ENCODE measurements at regions not wholly inside any gene's neighbourhood (a gene's known extent, or its start where the extent isn't known, plus 50 kb on each side); places are given as distances from the start of the nearest gene placed in this dataset.

- Histone ChIP-seq H3K4me1 (ENCODE audit: insufficient read depth, low read length, poor library complexity, severe bottlenecking) (no peaks in the 10 kb centered on the region), H3K4me3 (ENCODE audit: low read depth, low read length, poor library complexity, severe bottlenecking) (no peak overlapping the region), H3K36me3 (ENCODE audit: insufficient read depth, low read length, poor library complexity, severe bottlenecking) (no peaks in the 10 kb centered on the region), H3K27ac (ENCODE audit: low read depth, low read length, poor library complexity, severe bottlenecking) (no peak overlapping the region), H3K9me3 (ENCODE audit: low read depth, low read length, poor library complexity, severe bottlenecking) (no peaks in the 10 kb centered on the region), H3K27me3 (replicated peaks; ENCODE audit: insufficient read depth, low read depth, low read length, poor library complexity) (no peaks in the 10 kb centered on the region)
- intact Hi-C loops (cut with micrococcal nuclease; ENCODE audit: unreplicated experiment): no loop called here
- ChIA-PET CTCF (no interaction called here), POLR2A (ENCODE audit: low non-redundant PET) (no interaction called here)
- TF ChIP-seq CTCF (conservative IDR thresholded peaks at IDR 0.05; ENCODE audit: low read depth, low read length) (no peak), EZH2 (IDR thresholded peaks at IDR 0.05; ENCODE audit: borderline replicate concordance, low read depth, low read length, poor library complexity, severe bottlenecking) (no peak)
- DNase-seq (ENCODE audit: low spot score): no peak
- no TSS peak for BruUV-seq (replicated peaks)
Measured at GRCh38 chr7:69358163-69358821, 240.0 kb upstream of the AUTS2 start.

GRCh38 chr7:69359003-69359700 is 239.1 kb upstream of the AUTS2 start:
- no peak for DNase-seq (ENCODE audit: low spot score)
- H3K36me3 ChIP-seq (ENCODE audit: insufficient read depth, low read length, poor library complexity, severe bottlenecking): no peaks in the 10 kb centered on the region
- no peaks in the 10 kb centered on the region for H3K27me3 ChIP-seq (replicated peaks; ENCODE audit: insufficient read depth, low read depth, low read length, poor library complexity)
- no TSS peak for BruUV-seq (replicated peaks)
- CTCF ChIA-PET: no interaction called here
- TF ChIP-seq EZH2 (IDR thresholded peaks at IDR 0.05; ENCODE audit: borderline replicate concordance, low read depth, low read length, poor library complexity, severe bottlenecking): no peak
- TF ChIP-seq CTCF (conservative IDR thresholded peaks at IDR 0.05; ENCODE audit: low read depth, low read length): no peak
- intact Hi-C loops (cut with micrococcal nuclease; ENCODE audit: unreplicated experiment): no loop called here
- no peak overlapping the region for H3K27ac ChIP-seq (ENCODE audit: low read depth, low read length, poor library complexity, severe bottlenecking)
- H3K9me3 ChIP-seq (ENCODE audit: low read depth, low read length, poor library complexity, severe bottlenecking): no peaks in the 10 kb centered on the region
- no peak overlapping the region for H3K4me3 ChIP-seq (ENCODE audit: low read depth, low read length, poor library complexity, severe bottlenecking)
- H3K4me1 ChIP-seq (ENCODE audit: insufficient read depth, low read length, poor library complexity, severe bottlenecking): no peaks in the 10 kb centered on the region
- POLR2A ChIA-PET (ENCODE audit: low non-redundant PET): no interaction called here

GRCh38 chr7:69360913-69361312 is 237.4 kb upstream of the AUTS2 start:
- H3K9me3 ChIP-seq (ENCODE audit: low read depth, low read length, poor library complexity, severe bottlenecking): no peaks in the 10 kb centered on the region
- no peak overlapping the region for H3K27ac ChIP-seq (ENCODE audit: low read depth, low read length, poor library complexity, severe bottlenecking)
- no peak overlapping the region for H3K4me3 ChIP-seq (ENCODE audit: low read depth, low read length, poor library complexity, severe bottlenecking)
- no peak for DNase-seq (ENCODE audit: low spot score)
- no peaks in the 10 kb centered on the region for H3K4me1 ChIP-seq (ENCODE audit: insufficient read depth, low read length, poor library complexity, severe bottlenecking)
- TF ChIP-seq CTCF (conservative IDR thresholded peaks at IDR 0.05; ENCODE audit: low read depth, low read length) (no peak), EZH2 (IDR thresholded peaks at IDR 0.05; ENCODE audit: borderline replicate concordance, low read depth, low read length, poor library complexity, severe bottlenecking) (no peak)
- CTCF ChIA-PET: no interaction called here
- intact Hi-C loops (cut with micrococcal nuclease; ENCODE audit: unreplicated experiment): no loop called here
- POLR2A ChIA-PET (ENCODE audit: low non-redundant PET): no interaction called here
- no peaks in the 10 kb centered on the region for H3K36me3 ChIP-seq (ENCODE audit: insufficient read depth, low read length, poor library complexity, severe bottlenecking)
- BruUV-seq (replicated peaks): no TSS peak
- H3K27me3 ChIP-seq (replicated peaks; ENCODE audit: insufficient read depth, low read depth, low read length, poor library complexity): no peaks in the 10 kb centered on the region

Data from A673 (cell line).